ENCODE measurements at regions not wholly inside any gene's neighbourhood (a gene's known extent, or its start where the extent isn't known, plus 50 kb on each side); places are given as distances from the start of the nearest gene placed in this dataset.

DNA sequence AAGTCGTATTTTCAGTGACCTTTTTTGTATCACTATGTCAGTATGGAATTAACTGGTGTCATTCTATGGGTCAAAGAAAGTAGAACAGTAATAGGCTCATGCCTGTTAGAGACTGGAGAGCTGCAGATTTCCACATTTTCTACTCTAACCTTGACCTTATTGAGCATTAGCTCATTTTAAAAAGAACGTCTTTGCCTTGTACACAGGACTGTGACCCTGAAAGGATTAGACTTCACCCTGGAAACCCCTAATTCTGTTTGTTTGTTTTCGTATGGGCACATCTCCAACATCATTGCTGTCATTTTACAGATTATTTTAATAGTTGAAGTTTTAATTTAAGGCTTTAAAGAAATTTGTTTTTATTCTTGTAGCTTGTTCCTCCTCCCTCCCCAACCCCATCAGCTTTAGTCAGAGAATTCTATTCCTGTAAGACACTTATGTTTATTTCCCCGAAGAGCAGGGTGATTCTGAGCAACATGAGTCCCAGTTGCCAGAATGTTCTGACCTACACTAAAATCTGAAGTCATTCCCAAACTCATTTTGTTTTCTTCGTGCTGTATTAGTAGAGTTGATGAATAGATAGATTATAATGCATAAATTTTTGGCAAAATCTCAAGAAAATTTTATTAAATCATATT lies 451.3 kb downstream of the FOXG1 start:
- H3K4me1 ChIP-seq (ENCODE audit: control insufficient read depth, low read depth, low read length) = no peaks in the 10 kb centered on the region
- no peaks in the 10 kb centered on the region for H3K36me3 ChIP-seq (ENCODE audit: control insufficient read depth, insufficient read depth, low read length)
- H2BK15ac ChIP-seq (replicated peaks; ENCODE audit: low read depth) = no peak overlapping the region
- no peak for DNase-seq
- H3K9ac ChIP-seq (ENCODE audit: low read length) = no peak overlapping the region
- H4K5ac ChIP-seq (ENCODE audit: low read length) = no peak overlapping the region
- no peak overlapping the region for H2AK5ac ChIP-seq (ENCODE audit: low read length)
- H3K79me2 ChIP-seq (ENCODE audit: control insufficient read depth, insufficient read depth, low read length) = no peaks in the 10 kb centered on the region
- H2BK120ac ChIP-seq (ENCODE audit: low read depth, low read length) = no peak overlapping the region
- no peak overlapping the region for H3K23ac ChIP-seq (ENCODE audit: low read length)
- H3K79me1 ChIP-seq (ENCODE audit: low read length) = no peaks in the 10 kb centered on the region
- WGBS (ENCODE audit: extremely low coverage, insufficient coverage, low lambda C conversion rate) = no CpG with 5 or more reads among the region's 5 CpGs
- no peak overlapping the region for H3K4me2 ChIP-seq (ENCODE audit: low read length)
- H2BK5ac ChIP-seq (ENCODE audit: low read length) = no peak overlapping the region
- H3K56ac ChIP-seq (ENCODE audit: low read length) = no peak overlapping the region
- H3K4me3 ChIP-seq (ENCODE audit: low read length) = no peak overlapping the region
- H3K4ac ChIP-seq (ENCODE audit: low read depth, low read length) = no peak overlapping the region
- no peak overlapping the region for H3K18ac ChIP-seq (ENCODE audit: low read length)
- H3K27ac ChIP-seq (ENCODE audit: low read depth, low read length) = no peak overlapping the region
- no peak overlapping the region for H4K8ac ChIP-seq (ENCODE audit: low read depth, low read length)
- no peaks in the 10 kb centered on the region for H3K27me3 ChIP-seq (ENCODE audit: insufficient read depth, low read length, poor library complexity)

DNA sequence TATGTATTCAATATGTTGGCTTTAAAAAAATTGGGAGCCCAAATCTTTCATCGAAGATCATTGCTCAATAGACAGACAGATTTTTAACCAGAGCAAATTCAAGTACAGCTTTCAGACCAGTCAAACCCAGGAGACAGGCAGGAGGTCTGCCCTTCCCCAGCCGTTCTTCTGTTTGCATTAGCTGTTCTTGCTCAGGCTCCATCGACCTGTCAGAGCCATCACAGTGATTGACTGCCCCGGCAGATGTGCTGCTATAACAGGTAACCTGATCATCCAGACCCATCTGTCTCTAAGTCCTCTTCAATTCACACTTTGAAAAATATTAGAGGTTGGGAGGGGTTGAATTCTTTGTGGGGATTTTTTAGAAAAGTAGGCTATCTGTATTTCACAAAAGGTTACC lies 453.5 kb downstream of the FOXG1 start:
- Histone ChIP-seq H3K18ac (ENCODE audit: low read length) (no peak overlapping the region), H3K4me3 (ENCODE audit: low read length) (no peak overlapping the region), H3K4me1 (ENCODE audit: control insufficient read depth, low read depth, low read length) (no peaks in the 10 kb centered on the region), H3K4me2 (ENCODE audit: low read length) (no peak overlapping the region), H2BK15ac (replicated peaks; ENCODE audit: low read depth) (no peak overlapping the region), H3K36me3 (ENCODE audit: control insufficient read depth, insufficient read depth, low read length) (no peaks in the 10 kb centered on the region), H2BK120ac (ENCODE audit: low read depth, low read length) (no peak overlapping the region), H3K23ac (ENCODE audit: low read length) (no peak overlapping the region), H3K4ac (ENCODE audit: low read depth, low read length) (no peak overlapping the region), H3K56ac (ENCODE audit: low read length) (no peak overlapping the region), H4K5ac (ENCODE audit: low read length) (no peak overlapping the region), H3K79me2 (ENCODE audit: control insufficient read depth, insufficient read depth, low read length) (no peaks in the 10 kb centered on the region), H3K27ac (ENCODE audit: low read depth, low read length) (no peak overlapping the region), H2AK5ac (ENCODE audit: low read length) (no peak overlapping the region), H3K27me3 (ENCODE audit: insufficient read depth, low read length, poor library complexity) (no peaks in the 10 kb centered on the region), H3K9ac (ENCODE audit: low read length) (no peak overlapping the region), H2BK5ac (ENCODE audit: low read length) (no peak overlapping the region), H4K8ac (ENCODE audit: low read depth, low read length) (no peak overlapping the region), H3K79me1 (ENCODE audit: low read length) (no peaks in the 10 kb centered on the region)
- WGBS (ENCODE audit: extremely low coverage, insufficient coverage, low lambda C conversion rate) = no CpG with 5 or more reads among the region's 4 CpGs
- DNase-seq = no peak

DNA sequence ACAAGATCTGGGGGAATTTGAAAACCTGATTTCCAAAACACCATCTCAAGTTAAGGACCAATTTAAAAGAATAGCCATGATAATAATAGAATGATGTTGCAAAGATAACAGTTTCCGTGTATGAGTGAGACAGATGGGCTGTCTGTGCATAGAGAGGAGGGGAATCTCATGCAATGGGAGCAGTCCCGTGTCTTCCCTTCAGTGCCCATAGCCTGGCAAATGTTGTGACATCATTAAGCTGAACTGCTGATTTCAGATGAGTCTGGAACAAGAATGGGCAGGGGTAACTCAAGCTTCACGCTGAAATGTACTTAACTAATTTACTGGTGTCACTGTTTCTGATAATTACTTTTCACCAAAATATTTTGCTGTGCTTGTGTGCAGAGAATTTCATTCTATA lies 454.0 kb downstream of the FOXG1 start:
- no peaks in the 10 kb centered on the region for H3K27me3 ChIP-seq (ENCODE audit: insufficient read depth, low read length, poor library complexity)
- no peak overlapping the region for H3K23ac ChIP-seq (ENCODE audit: low read length)
- WGBS (ENCODE audit: extremely low coverage, insufficient coverage, low lambda C conversion rate) = no CpG with 5 or more reads among the region's 3 CpGs
- no peak overlapping the region for H3K27ac ChIP-seq (ENCODE audit: low read depth, low read length)
- no peak for DNase-seq
- H4K8ac ChIP-seq (ENCODE audit: low read depth, low read length) = no peak overlapping the region
- no peak overlapping the region for H2BK15ac ChIP-seq (replicated peaks; ENCODE audit: low read depth)
- no peak overlapping the region for H2BK5ac ChIP-seq (ENCODE audit: low read length)
- no peak overlapping the region for H3K9ac ChIP-seq (ENCODE audit: low read length)
- no peak overlapping the region for H2BK120ac ChIP-seq (ENCODE audit: low read depth, low read length)
- no peaks in the 10 kb centered on the region for H3K79me2 ChIP-seq (ENCODE audit: control insufficient read depth, insufficient read depth, low read length)
- H3K4me3 ChIP-seq (ENCODE audit: low read length) = no peak overlapping the region
- no peak overlapping the region for H4K5ac ChIP-seq (ENCODE audit: low read length)
- no peaks in the 10 kb centered on the region for H3K4me1 ChIP-seq (ENCODE audit: control insufficient read depth, low read depth, low read length)
- H3K4ac ChIP-seq (ENCODE audit: low read depth, low read length) = no peak overlapping the region
- no peak overlapping the region for H3K4me2 ChIP-seq (ENCODE audit: low read length)
- no peaks in the 10 kb centered on the region for H3K79me1 ChIP-seq (ENCODE audit: low read length)
- H3K18ac ChIP-seq (ENCODE audit: low read length) = no peak overlapping the region
- no peak overlapping the region for H3K56ac ChIP-seq (ENCODE audit: low read length)
- no peaks in the 10 kb centered on the region for H3K36me3 ChIP-seq (ENCODE audit: control insufficient read depth, insufficient read depth, low read length)
- H2AK5ac ChIP-seq (ENCODE audit: low read length) = no peak overlapping the region

DNA sequence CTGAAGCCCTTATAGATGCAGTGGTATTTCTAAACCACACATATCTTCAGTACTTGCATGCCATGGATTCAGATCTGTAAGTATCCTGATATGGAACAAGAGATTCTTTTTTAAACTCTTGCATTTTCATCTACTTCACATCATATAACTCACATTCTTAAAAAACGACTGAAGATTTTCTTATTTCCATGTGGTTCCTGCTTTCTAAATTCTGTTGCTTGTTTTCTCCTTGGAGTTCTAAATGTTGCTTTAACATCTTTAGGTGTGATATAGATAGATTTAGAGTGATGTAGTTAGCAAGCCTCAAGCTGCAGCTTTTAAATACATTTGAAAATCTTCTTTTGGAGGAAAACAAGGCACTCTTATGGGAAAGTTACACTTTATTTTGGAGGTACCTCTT lies 455.4 kb downstream of the FOXG1 start:
- Histone ChIP-seq H2AK5ac (ENCODE audit: low read length) (no peak overlapping the region), H4K5ac (ENCODE audit: low read length) (no peak overlapping the region), H3K4me3 (ENCODE audit: low read length) (no peak overlapping the region), H3K27me3 (ENCODE audit: insufficient read depth, low read length, poor library complexity) (no peaks in the 10 kb centered on the region), H3K56ac (ENCODE audit: low read length) (no peak overlapping the region), H2BK15ac (replicated peaks; ENCODE audit: low read depth) (no peak overlapping the region), H3K4me2 (ENCODE audit: low read length) (no peak overlapping the region), H3K79me2 (ENCODE audit: control insufficient read depth, insufficient read depth, low read length) (no peaks in the 10 kb centered on the region), H3K79me1 (ENCODE audit: low read length) (no peaks in the 10 kb centered on the region), H3K36me3 (ENCODE audit: control insufficient read depth, insufficient read depth, low read length) (no peaks in the 10 kb centered on the region), H3K27ac (ENCODE audit: low read depth, low read length) (no peak overlapping the region), H3K18ac (ENCODE audit: low read length) (no peak overlapping the region), H3K23ac (ENCODE audit: low read length) (no peak overlapping the region), H3K4ac (ENCODE audit: low read depth, low read length) (no peak overlapping the region), H4K8ac (ENCODE audit: low read depth, low read length) (no peak overlapping the region), H3K4me1 (ENCODE audit: control insufficient read depth, low read depth, low read length) (no peaks in the 10 kb centered on the region), H2BK5ac (ENCODE audit: low read length) (no peak overlapping the region), H2BK120ac (ENCODE audit: low read depth, low read length) (no peak overlapping the region), H3K9ac (ENCODE audit: low read length) (no peak overlapping the region)
- WGBS (ENCODE audit: extremely low coverage, insufficient coverage, low lambda C conversion rate) = no CpG with 5 or more reads among the region's 1 CpG
- no peak for DNase-seq

DNA sequence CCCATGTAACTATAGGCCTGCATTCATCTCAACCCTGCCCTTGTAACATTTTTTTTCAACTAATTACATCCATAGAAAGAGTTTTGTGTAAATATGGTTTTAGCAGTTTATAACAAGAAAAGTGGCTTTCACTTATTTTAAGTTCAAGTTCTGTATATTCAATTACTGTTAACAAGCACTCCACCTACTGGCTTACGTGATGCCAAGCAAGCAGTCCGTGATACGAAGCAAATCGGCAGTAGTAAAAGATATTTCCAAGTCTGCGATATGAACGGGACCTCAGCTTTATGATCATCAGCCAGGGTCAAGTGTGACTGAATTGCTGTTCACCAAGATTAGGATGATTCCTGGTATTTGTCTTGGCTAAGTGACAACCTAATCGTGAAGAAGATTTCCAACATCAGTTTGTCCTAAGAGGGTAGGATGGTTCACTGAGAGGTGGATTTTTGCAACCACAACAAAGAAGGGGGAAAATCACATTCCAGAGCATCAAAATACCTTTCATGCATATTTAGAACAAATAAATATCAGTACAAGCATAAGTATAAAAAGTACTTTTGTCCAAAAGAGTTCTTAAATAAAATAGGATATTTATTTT lies 456.2 kb downstream of the FOXG1 start:
- H3K4ac ChIP-seq (ENCODE audit: low read depth, low read length) = no peak overlapping the region
- no peaks in the 10 kb centered on the region for H3K27me3 ChIP-seq (ENCODE audit: insufficient read depth, low read length, poor library complexity)
- no peak overlapping the region for H2BK120ac ChIP-seq (ENCODE audit: low read depth, low read length)
- H3K56ac ChIP-seq (ENCODE audit: low read length) = no peak overlapping the region
- H3K4me2 ChIP-seq (ENCODE audit: low read length) = no peak overlapping the region
- H3K27ac ChIP-seq (ENCODE audit: low read depth, low read length) = no peak overlapping the region
- no peak overlapping the region for H3K23ac ChIP-seq (ENCODE audit: low read length)
- no peaks in the 10 kb centered on the region for H3K4me1 ChIP-seq (ENCODE audit: control insufficient read depth, low read depth, low read length)
- no peak overlapping the region for H4K5ac ChIP-seq (ENCODE audit: low read length)
- no peaks in the 10 kb centered on the region for H3K36me3 ChIP-seq (ENCODE audit: control insufficient read depth, insufficient read depth, low read length)
- no peak overlapping the region for H2AK5ac ChIP-seq (ENCODE audit: low read length)
- H3K4me3 ChIP-seq (ENCODE audit: low read length) = no peak overlapping the region
- H2BK15ac ChIP-seq (replicated peaks; ENCODE audit: low read depth) = no peak overlapping the region
- no peak overlapping the region for H2BK5ac ChIP-seq (ENCODE audit: low read length)
- H4K8ac ChIP-seq (ENCODE audit: low read depth, low read length) = no peak overlapping the region
- H3K79me1 ChIP-seq (ENCODE audit: low read length) = no peaks in the 10 kb centered on the region
- no peaks in the 10 kb centered on the region for H3K79me2 ChIP-seq (ENCODE audit: control insufficient read depth, insufficient read depth, low read length)
- DNase-seq = peak; percentile 36
- no peak overlapping the region for H3K18ac ChIP-seq (ENCODE audit: low read length)
- no CpG with 5 or more reads among the region's 7 CpGs for WGBS (ENCODE audit: extremely low coverage, insufficient coverage, low lambda C conversion rate)
- H3K9ac ChIP-seq (ENCODE audit: low read length) = no peak overlapping the region

DNA sequence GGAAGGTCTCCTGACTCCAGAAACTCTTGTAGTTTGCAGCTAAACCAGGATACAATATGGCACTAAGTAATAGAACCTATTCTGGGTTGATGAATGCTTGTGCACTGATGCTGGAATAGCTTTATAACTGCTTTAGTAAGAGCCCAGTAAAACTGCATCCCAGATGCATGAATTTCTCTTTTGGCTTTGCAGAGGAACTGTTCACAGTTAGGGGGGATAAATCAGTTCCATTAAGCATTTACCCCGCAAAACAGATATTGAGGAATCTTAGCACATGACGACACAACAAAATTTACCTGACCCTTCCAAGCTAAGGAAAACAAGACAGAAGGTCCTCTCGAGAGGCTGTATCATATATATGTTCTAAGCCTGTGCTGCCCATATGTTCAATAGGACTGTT lies 457.4 kb downstream of the FOXG1 start:
- Histone ChIP-seq H3K36me3 (ENCODE audit: control insufficient read depth, insufficient read depth, low read length) (no peaks in the 10 kb centered on the region), H2AK5ac (ENCODE audit: low read length) (no peak overlapping the region), H3K79me1 (ENCODE audit: low read length) (no peaks in the 10 kb centered on the region), H3K4me1 (ENCODE audit: control insufficient read depth, low read depth, low read length) (no peaks in the 10 kb centered on the region), H2BK5ac (ENCODE audit: low read length) (no peak overlapping the region), H3K4me3 (ENCODE audit: low read length) (no peak overlapping the region), H4K8ac (ENCODE audit: low read depth, low read length) (no peak overlapping the region), H3K9ac (ENCODE audit: low read length) (no peak overlapping the region), H3K27me3 (ENCODE audit: insufficient read depth, low read length, poor library complexity) (no peaks in the 10 kb centered on the region), H3K4ac (ENCODE audit: low read depth, low read length) (no peak overlapping the region), H3K79me2 (ENCODE audit: control insufficient read depth, insufficient read depth, low read length) (no peaks in the 10 kb centered on the region), H2BK15ac (replicated peaks; ENCODE audit: low read depth) (no peak overlapping the region), H3K27ac (ENCODE audit: low read depth, low read length) (no peak overlapping the region), H2BK120ac (ENCODE audit: low read depth, low read length) (no peak overlapping the region), H3K23ac (ENCODE audit: low read length) (no peak overlapping the region), H3K18ac (ENCODE audit: low read length) (no peak overlapping the region), H3K56ac (ENCODE audit: low read length) (no peak overlapping the region), H3K4me2 (ENCODE audit: low read length) (no peak overlapping the region), H4K5ac (ENCODE audit: low read length) (no peak overlapping the region)
- no CpG with 5 or more reads among the region's 3 CpGs for WGBS (ENCODE audit: extremely low coverage, insufficient coverage, low lambda C conversion rate)
- DNase-seq = no peak

Data from mesendoderm (in vitro differentiated cells).